ENCODE measurements at regions not wholly inside any gene's neighbourhood (a gene's known extent, or its start where the extent isn't known, plus 50 kb on each side); places are given as distances from the start of the nearest gene placed in this dataset.

GRCh38 chr18:22468554-22468891, 50.8 kb upstream of the CTAGE1 start:
- H3K4me2 ChIP-seq, result peak overlapping the region; percentile 96; the same call in 2 of the 3 replicates
- TF ChIP-seq KDM1A (IDR thresholded peaks at IDR 0.05; ENCODE audit: low read depth), result no peak
- TF ChIP-seq TP53 (CRISPR knock-in tag; IDR thresholded peaks at IDR 0.05), result no peak
- no peak for TF ChIP-seq POLR2A (IDR thresholded peaks at IDR 0.05; ENCODE audit: low read length)
- no peak for TF ChIP-seq PBX3 (IDR thresholded peaks at IDR 0.05)
- no peak for TF ChIP-seq HMGXB4 (CRISPR knock-in tag; IDR thresholded peaks at IDR 0.05; ENCODE audit: borderline replicate concordance)
- TF ChIP-seq ATOH8 (CRISPR knock-in tag; IDR thresholded peaks at IDR 0.05; ENCODE audit: low read depth), result no peak
- no peak overlapping the region for H3K4me3 ChIP-seq
- ChIA-PET POLR2A (interaction anchor here (0.5 to 0.6 kb wide), 2 partner anchors 80 to 91 kb away, joined by 4 read pairs; no protein-coding TSS in a partner anchor), CTCF (interaction anchor here (0.6 to 1.3 kb wide), 2 partner anchors 30 to 227 kb away, joined by 3 read pairs; no protein-coding TSS in a partner anchor)
- DNase-seq (ENCODE audit: low read depth in 1 of 2, low spot score in 1 of 2) (no peak), FAIRE-seq (no peak), ATAC-seq (no peak)
- H3K9me3 ChIP-seq, result peaks cover 9% of the 10 kb centered on the region
- peaks cover 56% of the 10 kb centered on the region for H3K4me1 ChIP-seq
- 95% methylated on average over 6 of the region's 6 CpGs for WGBS (ENCODE audit: missing lambda C conversion rate)
- peak overlapping the region; percentile 94 for H3K27ac ChIP-seq

GRCh38 chr18:22469061-22469734, 51.5 kb upstream of the CTAGE1 start:
- Histone ChIP-seq H3K4me2 (no peak overlapping the region), H3K27ac (peak overlapping the region; percentile 94), H3K9me3 (peaks cover 9% of the 10 kb centered on the region), H3K4me3 (no peak overlapping the region), H3K4me1 (peaks cover 56% of the 10 kb centered on the region)
- TF ChIP-seq NPAS2 (CRISPR knock-in tag; IDR thresholded peaks at IDR 0.05; ENCODE audit: borderline replicate concordance) (no peak), ATOH8 (CRISPR knock-in tag; IDR thresholded peaks at IDR 0.05; ENCODE audit: low read depth) (no peak), NFE2L2 (conservative IDR thresholded peaks at IDR 0.05; ENCODE audit: low read length) (no peak), MAZ (IDR thresholded peaks at IDR 0.05; ENCODE audit: borderline replicate concordance, low read depth, low read length) (no peak)
- ChIA-PET POLR2A (interaction anchor here (0.5 kb wide), 1 partner anchor 90 kb away, joined by 4 read pairs; no protein-coding TSS in a partner anchor), CTCF (interaction anchor here (0.6 to 1.3 kb wide), 2 partner anchors 30 to 226 kb away, joined by 3 read pairs; no protein-coding TSS in a partner anchor)
- FAIRE-seq (no peak), ATAC-seq (no peak), DNase-seq (ENCODE audit: low read depth in 1 of 2, low spot score in 1 of 2) (no peak)
- 88% methylated on average over 6 of the region's 6 CpGs for WGBS (ENCODE audit: missing lambda C conversion rate)

- Histone ChIP-seq H3K9me3 (peaks cover 9% of the 10 kb centered on the region), H3K4me3 (no peak overlapping the region), H3K4me2 (peak overlapping the region; percentile 64), H3K27ac (peak overlapping the region; percentile 75 to 94; a peak in 5 of 6 replicates), H3K4me1 (peaks cover 56% of the 10 kb centered on the region)
- DNase-seq (ENCODE audit: low read depth in 1 of 2, low spot score in 1 of 2) (no peak), FAIRE-seq (no peak), ATAC-seq (no peak)
- WGBS (ENCODE audit: missing lambda C conversion rate), result 90% methylated on average over 3 of the region's 4 CpGs
- TF ChIP-seq ZFP36 (IDR thresholded peaks at IDR 0.05; ENCODE audit: borderline replicate concordance, partially characterized antibody) (no peak), CTCF (IDR thresholded peaks at IDR 0.05) (no peak), ZNF302 (CRISPR knock-in tag; IDR thresholded peaks at IDR 0.05) (no peak), CHD4 (IDR thresholded peaks at IDR 0.05; ENCODE audit: borderline replicate concordance) (no peak), FOSB (CRISPR knock-in tag; IDR thresholded peaks at IDR 0.05) (no peak), EP300 (IDR thresholded peaks at IDR 0.05) (no peak), HOXB13 (CRISPR knock-in tag; IDR thresholded peaks at IDR 0.05; ENCODE audit: low read depth) (no peak), ZC3H11A (IDR thresholded peaks at IDR 0.05) (no peak), POLR2A (IDR thresholded peaks at IDR 0.05; ENCODE audit: low read length) (no peak), ESRRA (IDR thresholded peaks at IDR 0.05; ENCODE audit: borderline replicate concordance, low read length) (no peak), BHLHE40 (IDR thresholded peaks at IDR 0.05; ENCODE audit: low read depth, low read length) (no peak), HMGXB4 (CRISPR knock-in tag; IDR thresholded peaks at IDR 0.05; ENCODE audit: borderline replicate concordance) (no peak), SREBF2 (IDR thresholded peaks at IDR 0.05) (no peak)
- POLR2A ChIA-PET, result no interaction called here
- CTCF ChIA-PET, result no interaction called here
Measured at GRCh38 chr18:22469926-22470247, 52.2 kb upstream of the CTAGE1 start.
